HT1080 (cell line): ENCODE measurements at regions not wholly inside any gene's neighbourhood (a gene's known extent, or its start where the extent isn't known, plus 50 kb on each side); places are given as distances from the start of the nearest gene placed in this dataset.
"Not testable (repeated sequence)": the region's sequence is repeated elsewhere in the genome, so short reads cannot be mapped to it uniquely, and the experiment has no call there.

Source experiments
- DNase-seq: peaks from one replicate; pipeline ENCODE4 v3.0.0-alpha.2; 2015; ENCODE audit warnings: low read depth

GRCh38 chr21:14009238-14009981 is 201.3 kb downstream of the LIPI start:
- DNase-seq, result not testable (repeated sequence)

- not testable (repeated sequence) for DNase-seq
These were observed 202.3 kb downstream of the LIPI start for GRCh38 chr21:14008436-14008835.

- DNase-seq, result not testable (repeated sequence)
These were observed 202.7 kb downstream of the LIPI start for GRCh38 chr21:14008006-14008405.

- not testable (repeated sequence) for DNase-seq
These were observed 204.6 kb downstream of the LIPI start for GRCh38 chr21:14006144-14006543.

- DNase-seq, result not testable (repeated sequence)
These were observed 223.5 kb downstream of the LIPI start for GRCh38 chr21:13986996-13987958.

GRCh38 chr21:13985865-13986863 is 224.6 kb downstream of the LIPI start:
- not testable (repeated sequence) for DNase-seq

- not testable (repeated sequence) for DNase-seq
These were observed 225.5 kb downstream of the LIPI start for GRCh38 chr21:13985137-13985864.

- not testable (repeated sequence) for DNase-seq
These were observed 226.0 kb downstream of the LIPI start for GRCh38 chr21:13984728-13985127.

GRCh38 chr21:13981176-13982087 is 229.3 kb downstream of the LIPI start:
- DNase-seq, result not testable (repeated sequence)

GRCh38 chr21:13980115-13980662 is 230.6 kb downstream of the LIPI start:
- peak; percentile 27 for DNase-seq

GRCh38 chr21:13979608-13980007 is 231.1 kb downstream of the LIPI start:
- DNase-seq, result not testable (repeated sequence)

GRCh38 chr21:13974582-13974981 is 236.2 kb downstream of the LIPI start:
- DNase-seq, result not testable (repeated sequence)

GRCh38 chr21:13969853-13970252 is 240.9 kb downstream of the LIPI start:
- not testable (repeated sequence) for DNase-seq

GRCh38 chr21:13969002-13969401 is 241.8 kb downstream of the LIPI start:
- DNase-seq, result peak; percentile 0

- DNase-seq, result not testable (repeated sequence)
These were observed 247.5 kb downstream of the LIPI start for GRCh38 chr21:13963259-13963658.

- no peak for DNase-seq
These were observed 273.5 kb downstream of the LIPI start for GRCh38 chr21:13937236-13937635.

- not testable (repeated sequence) for DNase-seq
These were observed 274.5 kb downstream of the LIPI start for GRCh38 chr21:13936033-13936937.
